NCI-H146 treated with DMSO at 0.1 percent for 48 hours (cell line): ENCODE measurements at regions not wholly inside any gene's neighbourhood (a gene's known extent, or its start where the extent isn't known, plus 50 kb on each side); places are given as distances from the start of the nearest gene placed in this dataset.

Source experiments
- DNase-seq: peaks from one replicate; lab custom pipeline; 2025; ENCODE audit not compliant: unreplicated experiment; lab: John Stamatoyannopoulos, UW

DNA sequence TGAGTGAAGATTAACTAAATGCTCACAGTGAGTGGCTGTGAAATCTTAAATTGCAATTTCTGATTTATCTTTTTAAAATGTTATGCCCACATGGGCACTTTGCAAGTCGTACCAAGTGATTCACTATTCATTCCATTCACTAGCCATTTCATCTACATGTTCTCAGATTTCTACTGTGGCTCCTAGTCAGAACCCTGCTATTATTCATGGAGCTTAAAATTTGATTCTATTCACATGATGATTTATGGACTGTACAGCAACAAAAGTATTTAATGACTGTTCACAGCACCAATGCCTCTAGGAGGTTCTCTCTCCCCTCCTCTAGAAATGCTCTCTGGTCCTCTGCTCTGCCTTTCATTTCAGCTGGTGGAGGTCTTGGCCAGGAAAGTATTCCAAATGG is 133.5 kb upstream of the MAP3K7 start:
- no peak for DNase-seq

DNA sequence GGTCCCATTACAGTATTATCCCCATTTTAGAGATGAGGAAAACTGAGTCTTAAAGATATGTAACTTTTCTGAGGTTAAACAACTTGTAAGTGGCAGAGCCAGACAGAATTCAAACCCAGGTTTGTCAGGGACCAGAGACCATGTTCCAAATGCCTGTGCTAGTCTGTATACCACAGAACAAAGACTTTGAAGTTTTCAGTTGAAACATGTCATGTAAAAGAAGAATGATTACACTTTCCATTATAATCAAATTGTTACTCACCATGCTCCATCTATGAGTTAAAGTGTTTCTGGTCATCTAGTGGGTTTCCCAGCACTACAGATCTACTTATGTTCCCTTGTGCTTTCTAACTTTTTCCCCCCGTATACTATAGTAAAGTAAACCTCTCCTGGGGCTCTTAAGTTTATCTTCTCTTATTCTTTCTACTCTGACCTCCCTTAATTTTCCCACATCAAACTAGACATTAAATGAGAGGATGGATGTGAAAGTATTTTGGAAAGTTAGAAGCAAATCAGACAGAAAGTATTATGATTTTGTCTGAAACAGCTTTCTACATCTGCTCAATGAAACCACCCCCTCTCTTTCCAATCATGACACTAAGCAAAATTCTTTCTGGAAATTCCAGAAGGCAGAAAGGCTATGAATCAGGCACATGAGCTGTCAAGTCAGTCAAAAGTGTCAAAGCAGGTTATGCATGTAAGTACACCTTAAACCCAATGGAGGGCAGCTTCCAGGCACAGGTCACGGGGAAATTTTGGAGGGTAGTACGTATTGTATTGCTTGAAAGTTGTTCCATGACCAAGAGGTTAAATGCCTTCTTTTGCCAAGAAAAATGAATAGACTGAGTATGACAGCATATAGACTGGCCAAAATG is 132.7 kb upstream of the MAP3K7 start:
- no peak for DNase-seq

GRCh38 chr6:90716376-90716775 is 129.5 kb upstream of the MAP3K7 start:
- DNase-seq = no peak

- DNase-seq = no peak
These were observed 128.3 kb upstream of the MAP3K7 start for GRCh38 chr6:90715093-90715655.

DNA sequence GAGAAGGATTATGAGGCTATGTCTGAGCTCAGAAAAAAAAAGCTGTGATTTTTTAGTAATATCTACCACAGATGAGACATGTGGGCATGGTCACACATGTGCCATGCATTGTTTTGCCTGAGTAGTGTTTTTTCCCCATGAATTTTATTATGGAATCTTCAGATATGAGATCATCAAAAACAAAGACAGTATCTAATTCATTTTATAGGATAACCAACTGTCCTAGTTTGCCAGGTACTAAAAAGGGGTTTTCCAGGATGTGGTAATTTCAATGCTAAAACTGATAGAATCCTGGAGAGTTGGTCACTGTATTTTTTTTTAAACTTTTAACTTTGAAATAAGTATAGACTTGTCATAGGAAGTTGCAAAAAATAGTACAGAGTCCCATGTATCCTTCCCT is 127.4 kb upstream of the MAP3K7 start:
- no peak for DNase-seq

- DNase-seq = no peak
These were observed 125.2 kb upstream of the MAP3K7 start for GRCh38 chr6:90712114-90712513.

DNA sequence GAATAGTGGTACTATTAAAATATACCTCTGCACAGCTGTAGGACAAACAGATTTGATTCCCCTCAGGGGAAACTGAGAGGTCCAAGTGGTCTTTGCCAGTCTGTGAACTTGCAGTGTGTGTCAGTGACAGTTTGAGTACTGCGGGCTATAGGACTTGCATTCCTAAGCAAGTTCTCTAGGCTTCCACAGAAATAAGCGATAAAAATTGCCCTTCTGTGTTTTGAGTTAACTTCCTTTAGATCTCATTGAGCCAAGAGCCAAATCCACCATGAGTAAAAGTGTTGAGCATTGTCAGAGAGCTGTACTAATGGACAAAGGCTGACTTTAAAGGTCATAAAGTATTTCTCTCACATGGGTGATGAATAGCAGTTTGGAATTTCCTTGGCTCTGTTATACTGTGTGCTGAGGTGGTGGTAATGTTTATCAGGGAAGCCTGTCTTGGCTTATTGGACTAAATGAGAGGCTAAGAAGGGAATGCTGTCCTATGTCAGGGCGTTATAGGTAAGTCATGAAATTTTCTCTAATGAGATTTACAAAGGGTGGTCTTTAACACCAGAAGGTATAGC is 122.6 kb upstream of the MAP3K7 start:
- no peak for DNase-seq

- DNase-seq = no peak
These were observed 121.4 kb upstream of the MAP3K7 start for GRCh38 chr6:90708206-90708737.

DNA sequence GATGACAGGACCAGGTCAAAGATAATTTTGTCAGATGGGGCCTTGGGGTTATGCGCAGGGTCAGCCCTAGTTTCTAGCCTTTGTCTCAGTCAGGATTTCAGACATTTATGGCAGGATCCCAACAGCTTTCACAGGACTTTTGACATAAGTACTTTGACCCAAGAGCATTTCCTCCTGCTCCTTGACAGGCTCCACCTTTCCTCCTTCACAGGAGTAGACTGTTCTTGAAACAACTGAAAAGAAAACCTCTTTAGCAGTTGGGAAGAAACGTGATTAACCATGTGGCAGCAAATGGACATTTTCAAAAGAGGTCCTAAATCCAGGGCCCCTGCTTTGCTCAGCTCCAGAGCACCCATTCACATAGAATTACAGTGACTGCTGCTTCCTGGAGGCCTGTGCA is 120.4 kb upstream of the MAP3K7 start:
- DNase-seq = no peak

GRCh38 chr6:90703336-90703735 is 116.5 kb upstream of the MAP3K7 start:
- DNase-seq = no peak

DNA sequence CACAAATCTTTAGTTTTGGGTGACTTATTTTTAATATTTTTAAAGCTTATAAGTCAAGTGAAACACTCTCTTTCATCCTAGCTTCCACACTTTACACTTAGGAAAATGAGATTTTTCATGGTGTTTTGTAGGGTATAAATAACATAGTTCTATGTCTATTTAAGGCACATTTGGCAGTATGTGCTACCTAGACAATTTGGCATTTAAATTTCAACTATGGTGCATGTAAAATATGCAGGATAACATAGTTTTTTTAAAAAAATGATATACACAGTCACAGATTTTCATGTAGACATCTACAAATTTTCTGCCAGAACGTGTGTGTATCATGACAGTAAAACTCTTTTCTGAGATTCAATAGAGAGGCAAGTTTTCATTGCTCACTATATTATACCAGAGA is 115.1 kb upstream of the MAP3K7 start:
- no peak for DNase-seq

DNA sequence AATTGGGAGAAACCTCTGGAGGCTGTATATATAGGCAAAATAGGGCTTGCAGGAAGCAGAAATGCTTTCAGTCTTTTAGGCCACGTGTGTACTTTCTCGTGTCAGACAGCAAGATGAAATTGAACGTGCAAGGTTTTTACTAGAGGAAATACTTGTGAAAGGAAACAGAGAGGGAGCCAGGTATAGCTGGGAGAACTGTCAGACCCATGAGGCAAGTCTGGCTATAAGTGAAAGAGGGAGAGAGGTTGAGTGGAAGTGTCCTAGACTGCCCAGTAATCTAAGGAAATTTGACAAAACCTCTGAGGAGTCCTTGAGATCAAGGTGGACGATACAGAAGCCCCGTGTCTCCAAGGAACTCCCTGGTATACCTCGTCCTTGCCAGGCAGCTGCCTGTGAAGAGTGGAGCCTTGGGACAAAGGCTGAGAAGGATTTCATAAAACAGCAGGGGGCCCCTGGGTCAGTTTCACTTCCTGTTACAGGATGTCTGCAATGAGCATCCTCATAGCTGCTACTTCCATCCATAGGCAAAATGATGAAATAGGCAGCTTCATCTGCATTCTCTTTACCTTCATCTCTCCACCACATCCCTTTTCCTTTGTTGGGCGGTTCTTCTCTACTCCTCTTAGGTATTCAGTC is 114.4 kb upstream of the MAP3K7 start:
- DNase-seq = no peak

DNA sequence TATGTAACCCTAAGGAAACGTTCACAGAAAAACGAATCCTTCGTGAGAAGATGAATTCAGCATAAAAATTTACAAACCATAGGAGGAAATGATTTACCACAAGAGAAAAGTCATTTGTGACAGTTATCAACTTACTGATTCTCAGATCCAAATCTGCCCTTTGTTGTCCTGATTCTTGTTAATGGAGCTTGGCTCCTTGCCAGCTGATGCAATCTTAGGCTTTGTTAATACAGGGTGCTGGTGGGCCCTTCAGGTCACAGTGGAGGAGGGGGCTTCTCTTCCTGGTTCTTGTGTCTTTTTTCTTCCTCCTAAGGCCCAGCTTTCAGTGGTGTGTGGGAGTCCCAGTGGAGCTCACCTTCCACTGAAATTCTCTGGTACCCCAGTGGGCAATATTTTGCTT is 108.4 kb upstream of the MAP3K7 start:
- no peak for DNase-seq

DNA sequence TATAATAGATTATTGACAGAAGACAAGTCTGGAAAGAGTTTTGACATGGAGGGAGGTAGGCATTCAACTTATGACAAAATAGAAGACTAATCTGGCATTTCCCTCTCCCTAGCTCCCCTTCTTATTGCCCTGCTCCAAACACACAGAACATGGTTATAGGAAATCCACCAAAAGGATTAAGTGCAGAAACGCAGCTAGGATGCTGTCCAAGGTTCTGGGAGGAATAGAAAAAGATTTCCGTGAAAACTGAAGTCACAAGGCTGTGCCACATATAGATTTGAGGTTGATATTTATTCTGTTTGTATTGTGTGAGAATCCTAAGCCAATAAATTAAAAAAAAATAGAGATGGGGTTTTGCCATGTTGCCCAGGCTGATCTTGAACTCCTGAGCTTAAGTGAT is 107.9 kb upstream of the MAP3K7 start:
- no peak for DNase-seq

- DNase-seq = no peak
These were observed 105.0 kb upstream of the MAP3K7 start for GRCh38 chr6:90691823-90692222.

GRCh38 chr6:90689172-90689571 is 102.3 kb upstream of the MAP3K7 start:
- DNase-seq = no peak

DNA sequence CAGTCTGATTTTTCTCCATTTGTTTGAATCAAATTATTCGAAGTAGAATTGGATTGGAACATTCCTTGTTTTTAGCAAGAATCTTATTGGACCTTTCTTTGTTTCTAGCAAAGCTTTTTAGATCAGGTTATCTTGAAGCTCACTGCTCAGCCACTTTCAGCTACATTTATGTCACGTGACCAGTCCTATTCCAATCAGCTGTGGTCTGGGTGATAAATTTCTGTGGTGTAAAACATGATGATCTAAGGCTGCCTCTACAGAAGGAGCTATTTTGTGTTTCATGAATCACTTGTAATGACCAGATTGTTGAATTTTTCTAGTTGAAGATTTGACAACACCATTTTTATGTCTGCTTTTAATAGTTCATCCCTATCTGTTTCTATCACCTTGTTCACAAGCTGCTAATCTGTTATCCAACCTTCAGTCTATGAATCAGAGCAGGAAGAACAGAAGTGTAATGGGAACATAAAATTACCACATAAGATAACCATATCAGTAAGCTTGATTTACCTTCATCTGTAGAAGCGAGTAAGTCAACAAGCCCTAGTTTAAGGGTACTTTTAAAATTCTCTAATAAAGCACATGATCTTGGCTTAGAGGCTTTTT is 101.0 kb upstream of the MAP3K7 start:
- no peak for DNase-seq

DNA sequence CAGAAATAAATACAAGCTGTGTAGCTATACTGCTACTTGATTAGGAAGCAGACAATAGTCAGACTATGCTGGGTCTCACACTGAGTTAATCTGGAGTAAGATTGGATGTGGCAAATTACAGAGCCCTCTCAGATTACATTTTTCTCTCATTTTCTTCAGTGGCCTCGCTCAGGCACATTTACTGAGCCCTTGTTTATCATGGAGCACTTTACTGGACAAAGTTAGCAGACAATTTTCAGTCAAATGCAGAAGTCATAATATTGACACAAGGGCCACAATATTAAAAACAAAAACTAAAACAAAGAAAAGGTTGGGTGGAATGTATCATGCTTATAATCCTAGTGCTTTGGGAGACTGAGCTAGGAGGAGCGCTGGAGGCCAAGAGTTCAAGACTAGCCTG is 95.0 kb upstream of the MAP3K7 start:
- DNase-seq = no peak

DNA sequence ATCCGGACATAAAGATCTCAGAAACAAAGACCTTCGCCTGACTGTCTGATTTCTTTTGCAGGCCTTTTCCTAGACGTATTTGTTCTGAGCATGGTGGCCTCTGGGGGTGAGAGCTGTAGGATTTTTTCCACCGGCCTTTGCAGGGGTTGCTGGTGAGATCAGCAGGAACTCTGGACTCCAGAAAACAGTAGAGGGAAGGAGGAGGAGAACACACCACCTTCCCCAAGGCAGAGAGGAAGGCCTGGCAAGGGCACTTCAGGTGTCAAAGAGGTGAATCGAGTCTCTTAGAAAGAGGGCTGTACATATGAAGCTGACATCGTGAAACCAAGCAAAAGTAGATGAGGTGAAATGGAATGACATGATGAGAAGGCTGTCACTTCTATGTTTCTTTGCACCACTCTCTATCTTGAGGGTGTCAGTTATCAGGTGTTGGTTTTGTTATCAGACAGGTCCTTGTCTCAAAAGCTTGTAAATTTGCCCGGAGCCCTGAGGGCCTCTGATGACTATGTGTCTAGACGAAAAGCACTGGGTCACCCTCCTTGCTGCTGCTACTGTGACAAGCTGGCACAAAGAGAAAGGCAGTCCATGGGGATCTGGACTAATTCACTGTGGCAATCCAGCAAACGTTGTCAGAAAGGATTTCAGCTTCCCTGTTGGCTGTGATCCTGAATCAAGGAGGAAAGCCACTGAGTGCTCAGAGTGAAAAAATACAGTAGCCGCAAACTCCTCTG is 91.3 kb upstream of the MAP3K7 start:
- DNase-seq = no peak

DNA sequence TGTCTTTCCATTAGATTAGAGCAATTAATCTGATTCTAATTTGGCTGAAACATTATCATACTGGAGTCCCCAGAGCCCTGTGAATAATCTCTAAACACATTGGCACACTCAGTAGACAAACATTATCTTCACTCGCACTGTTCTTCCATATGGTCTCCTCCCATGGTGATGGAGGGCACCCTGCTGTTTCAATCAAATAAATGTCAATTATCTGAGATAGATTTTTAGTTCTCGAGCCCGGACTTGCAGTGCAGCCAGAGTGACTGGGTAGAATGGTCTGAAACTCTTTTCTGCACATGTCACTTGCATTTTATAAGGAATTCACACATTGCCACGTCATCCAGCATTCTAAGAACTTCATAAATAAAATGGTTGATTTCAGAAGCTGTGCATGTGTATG is 90.6 kb upstream of the MAP3K7 start:
- peak; percentile 8 for DNase-seq
